Thyroid gland (tissue), 4 donors: ENCODE measurements at regions not wholly inside any gene's neighbourhood (a gene's known extent, or its start where the extent isn't known, plus 50 kb on each side); places are given as distances from the start of the nearest gene placed in this dataset.
"Not testable (repeated sequence)": the region's sequence is repeated elsewhere in the genome, so short reads cannot be mapped to it uniquely, and the experiment has no call there.

ENCODE experiments used
- CTCF ChIP-seq, 6 experiments: fragments of 200-600 bp in 3 of 6; fragments of 450-650 bp in 3 of 6; sonication (generic) in 3 of 6; IDR thresholded peaks; one replicate each; pipeline ENCODE4 v1.5.1; 2016 to 2019; ENCODE audit warnings: antibody characterized with exemption in 6 of 6, mild to moderate bottlenecking in 2 of 6, inconsistent platforms in 1 of 6, moderate library complexity in 1 of 6
- POLR2A ChIP-seq, 2 donors: fragments of 450-650 bp; IDR thresholded peaks; one replicate each; pipeline ENCODE4 v1.6.1; 2017; ENCODE audit warnings: antibody characterized with exemption in 2 of 2, mild to moderate bottlenecking in 2 of 2, moderate library complexity in 1 of 2

DNA sequence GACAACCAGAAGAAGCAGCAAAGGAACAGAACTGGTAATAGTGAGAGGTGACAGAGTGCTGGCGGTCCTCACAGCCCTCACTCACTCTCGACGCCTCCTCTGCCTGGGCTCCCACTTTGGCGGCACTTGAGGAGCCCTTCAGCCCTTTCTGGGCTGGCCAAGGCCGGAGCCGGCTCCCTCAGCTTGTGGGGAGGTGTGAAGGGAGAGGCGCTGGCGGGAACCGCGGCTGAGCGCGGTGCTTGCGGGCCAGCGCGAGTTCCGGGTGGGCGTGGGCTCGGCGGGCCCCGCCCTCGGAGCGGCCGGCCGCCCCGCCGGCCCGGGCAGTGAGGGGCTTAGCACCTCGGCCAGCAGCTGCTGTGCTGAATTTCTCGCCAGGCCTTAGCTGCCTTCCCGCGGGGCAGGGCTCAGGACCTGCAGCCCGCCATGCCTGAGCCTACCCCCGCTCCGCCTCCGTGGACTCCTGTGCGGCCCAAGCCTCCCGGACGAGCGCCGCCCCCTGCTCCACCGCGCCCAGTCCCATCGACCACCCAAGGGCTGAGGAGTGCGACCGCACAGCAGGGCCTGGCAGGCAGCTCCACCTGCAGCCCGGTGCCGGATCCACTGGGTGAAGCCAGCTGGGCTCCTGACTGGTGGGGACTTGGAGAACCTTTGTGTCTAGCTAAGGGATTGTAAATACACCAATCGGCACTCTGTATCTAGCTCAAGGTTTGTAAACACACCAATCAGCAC, 366.0 kb downstream of the DNAH5 start:
- TF ChIP-seq CTCF, POLR2A (IDR thresholded peaks at IDR 0.05): not testable (repeated sequence)
